A549 (cell line): ENCODE measurements at regions not wholly inside any gene's neighbourhood (a gene's known extent, or its start where the extent isn't known, plus 50 kb on each side); places are given as distances from the start of the nearest gene placed in this dataset.

Source experiments
- CTCF ChIP-seq: fragments of >200 bp; sonication (Bioruptor Twin); formaldehyde crosslinking; IDR thresholded peaks from 3 replicates; pipeline ENCODE4 v1.5.1; 2016
- HEYL ChIP-seq: fragments of 250-450 bp; sonication (Bioruptor Pico); IDR thresholded peaks from 2 replicates; pipeline ENCODE4 v1.8.0; 2021; ENCODE audit warnings: mild to moderate bottlenecking, moderate library complexity
- RAD21 ChIP-seq, 2 experiments: fragments of >200 bp in 1 of 2; sonication (Bioruptor Twin) in 1 of 2; formaldehyde crosslinking in 1 of 2; IDR thresholded peaks in 1 of 2; conservative IDR thresholded peaks in 1 of 2; 2 replicates in 1 of 2; 3 replicates in 1 of 2; pipeline ENCODE4 v1.6.1; 2012 to 2018; ENCODE audit warnings: inconsistent platforms in 1 of 2
- TF ChIP-seq, protein P1 (sequence below): fragments of 150-350 bp; IDR thresholded peaks from 2 replicates; pipeline ENCODE4 v1.6.1; 2014; ENCODE audit warnings: low read depth, mild to moderate bottlenecking, low read length
- TF ChIP-seq, protein P2 (sequence below): fragments of 200-600 bp; sonication (generic); IDR thresholded peaks from 2 replicates; pipeline ENCODE4 v1.6.1; 2016; ENCODE audit warnings: antibody characterized with exemption, mild to moderate bottlenecking, moderate library complexity

DNA sequence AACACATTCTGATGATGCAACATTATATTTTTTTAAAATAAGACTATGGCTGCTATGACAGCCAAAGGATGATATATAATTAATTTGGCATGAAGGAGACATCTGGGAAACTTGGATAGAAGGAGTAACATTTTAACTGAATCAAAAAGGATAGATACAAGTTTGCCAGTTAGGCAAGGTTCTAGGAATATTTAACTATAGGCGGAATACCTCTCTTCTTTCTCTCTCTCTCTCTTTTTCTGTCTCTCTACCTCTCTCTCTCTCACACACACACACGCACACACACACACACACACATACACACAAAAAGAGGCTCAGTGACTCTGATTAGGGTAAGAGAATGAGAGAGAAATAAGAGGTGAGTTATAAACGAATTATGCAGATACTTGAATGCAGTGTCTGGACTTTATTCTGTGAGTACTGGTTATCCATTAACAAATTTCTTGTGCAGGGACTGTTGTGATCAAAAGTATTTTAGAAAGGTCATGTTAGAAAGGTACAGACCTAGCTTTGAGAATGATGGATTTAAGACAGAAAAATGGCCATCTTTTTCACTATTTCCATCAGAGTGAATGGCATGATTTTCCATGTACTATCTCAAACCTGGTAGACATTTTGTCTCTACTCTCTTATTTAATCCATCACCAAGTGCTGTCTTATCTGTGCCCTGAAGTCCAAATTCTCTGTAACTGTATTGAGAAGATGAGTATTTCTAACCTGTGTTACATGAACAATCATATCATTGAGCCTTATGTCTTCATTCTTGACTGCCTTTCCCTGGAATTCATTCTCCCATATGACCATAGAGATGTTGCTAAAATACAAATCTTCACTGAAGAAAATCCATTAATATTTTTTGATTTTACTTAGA, 1106.9 kb upstream of the ADGRL4 start:
- no peak for TF ChIP-seq HEYL (CRISPR knock-in tag)
- TF ChIP-seq RAD21 (conservative IDR thresholded peaks at IDR 0.05 in 1 of 2, IDR thresholded peaks at IDR 0.05 in 1 of 2): no peak
- no peak for TF ChIP-seq CTCF
- TF ChIP-seq, protein P1, sequence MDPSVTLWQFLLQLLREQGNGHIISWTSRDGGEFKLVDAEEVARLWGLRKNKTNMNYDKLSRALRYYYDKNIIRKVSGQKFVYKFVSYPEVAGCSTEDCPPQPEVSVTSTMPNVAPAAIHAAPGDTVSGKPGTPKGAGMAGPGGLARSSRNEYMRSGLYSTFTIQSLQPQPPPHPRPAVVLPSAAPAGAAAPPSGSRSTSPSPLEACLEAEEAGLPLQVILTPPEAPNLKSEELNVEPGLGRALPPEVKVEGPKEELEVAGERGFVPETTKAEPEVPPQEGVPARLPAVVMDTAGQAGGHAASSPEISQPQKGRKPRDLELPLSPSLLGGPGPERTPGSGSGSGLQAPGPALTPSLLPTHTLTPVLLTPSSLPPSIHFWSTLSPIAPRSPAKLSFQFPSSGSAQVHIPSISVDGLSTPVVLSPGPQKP: no peak
- TF ChIP-seq, protein P2, sequence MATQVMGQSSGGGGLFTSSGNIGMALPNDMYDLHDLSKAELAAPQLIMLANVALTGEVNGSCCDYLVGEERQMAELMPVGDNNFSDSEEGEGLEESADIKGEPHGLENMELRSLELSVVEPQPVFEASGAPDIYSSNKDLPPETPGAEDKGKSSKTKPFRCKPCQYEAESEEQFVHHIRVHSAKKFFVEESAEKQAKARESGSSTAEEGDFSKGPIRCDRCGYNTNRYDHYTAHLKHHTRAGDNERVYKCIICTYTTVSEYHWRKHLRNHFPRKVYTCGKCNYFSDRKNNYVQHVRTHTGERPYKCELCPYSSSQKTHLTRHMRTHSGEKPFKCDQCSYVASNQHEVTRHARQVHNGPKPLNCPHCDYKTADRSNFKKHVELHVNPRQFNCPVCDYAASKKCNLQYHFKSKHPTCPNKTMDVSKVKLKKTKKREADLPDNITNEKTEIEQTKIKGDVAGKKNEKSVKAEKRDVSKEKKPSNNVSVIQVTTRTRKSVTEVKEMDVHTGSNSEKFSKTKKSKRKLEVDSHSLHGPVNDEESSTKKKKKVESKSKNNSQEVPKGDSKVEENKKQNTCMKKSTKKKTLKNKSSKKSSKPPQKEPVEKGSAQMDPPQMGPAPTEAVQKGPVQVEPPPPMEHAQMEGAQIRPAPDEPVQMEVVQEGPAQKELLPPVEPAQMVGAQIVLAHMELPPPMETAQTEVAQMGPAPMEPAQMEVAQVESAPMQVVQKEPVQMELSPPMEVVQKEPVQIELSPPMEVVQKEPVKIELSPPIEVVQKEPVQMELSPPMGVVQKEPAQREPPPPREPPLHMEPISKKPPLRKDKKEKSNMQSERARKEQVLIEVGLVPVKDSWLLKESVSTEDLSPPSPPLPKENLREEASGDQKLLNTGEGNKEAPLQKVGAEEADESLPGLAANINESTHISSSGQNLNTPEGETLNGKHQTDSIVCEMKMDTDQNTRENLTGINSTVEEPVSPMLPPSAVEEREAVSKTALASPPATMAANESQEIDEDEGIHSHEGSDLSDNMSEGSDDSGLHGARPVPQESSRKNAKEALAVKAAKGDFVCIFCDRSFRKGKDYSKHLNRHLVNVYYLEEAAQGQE: no peak
